PC-3 (cell line): ENCODE measurements at regions not wholly inside any gene's neighbourhood (a gene's known extent, or its start where the extent isn't known, plus 50 kb on each side); places are given as distances from the start of the nearest gene placed in this dataset.

Experiments
- EZH2 ChIP-seq: fragments of 300-600 bp; sonication (generic); IDR thresholded peaks from one replicate; pipeline ENCODE4 v1.6.1; 2017; ENCODE audit warnings: antibody characterized with exemption, mild to moderate bottlenecking, low read length; ENCODE audit not compliant: unreplicated experiment
- TF ChIP-seq, protein P1 (sequence below): fragments of 300-600 bp; sonication (generic); conservative IDR thresholded peaks from 2 replicates; pipeline ENCODE4 v1.5.1; 2017; ENCODE audit warnings: antibody characterized with exemption, low read depth, mild to moderate bottlenecking, low read length

DNA sequence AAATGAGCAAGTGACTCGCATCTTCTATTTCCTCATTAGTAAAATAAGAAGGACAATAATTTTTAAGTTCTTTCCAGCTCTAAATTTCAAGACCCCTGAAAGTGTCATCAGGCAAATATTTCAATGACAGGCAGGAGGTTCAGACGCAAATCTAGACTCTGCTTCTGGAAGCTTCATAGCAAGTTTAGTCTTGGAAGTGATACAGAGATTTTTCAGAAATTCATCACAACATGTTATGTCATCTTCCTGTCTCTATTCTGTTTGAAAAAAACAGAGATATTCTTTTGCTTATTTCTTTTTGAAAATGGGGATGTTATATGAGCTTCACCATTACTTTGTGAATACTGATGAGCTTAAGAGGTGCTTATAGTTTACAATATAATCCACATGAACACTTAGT, 74.0 kb downstream of the C3orf85 start:
- TF ChIP-seq, protein P1, sequence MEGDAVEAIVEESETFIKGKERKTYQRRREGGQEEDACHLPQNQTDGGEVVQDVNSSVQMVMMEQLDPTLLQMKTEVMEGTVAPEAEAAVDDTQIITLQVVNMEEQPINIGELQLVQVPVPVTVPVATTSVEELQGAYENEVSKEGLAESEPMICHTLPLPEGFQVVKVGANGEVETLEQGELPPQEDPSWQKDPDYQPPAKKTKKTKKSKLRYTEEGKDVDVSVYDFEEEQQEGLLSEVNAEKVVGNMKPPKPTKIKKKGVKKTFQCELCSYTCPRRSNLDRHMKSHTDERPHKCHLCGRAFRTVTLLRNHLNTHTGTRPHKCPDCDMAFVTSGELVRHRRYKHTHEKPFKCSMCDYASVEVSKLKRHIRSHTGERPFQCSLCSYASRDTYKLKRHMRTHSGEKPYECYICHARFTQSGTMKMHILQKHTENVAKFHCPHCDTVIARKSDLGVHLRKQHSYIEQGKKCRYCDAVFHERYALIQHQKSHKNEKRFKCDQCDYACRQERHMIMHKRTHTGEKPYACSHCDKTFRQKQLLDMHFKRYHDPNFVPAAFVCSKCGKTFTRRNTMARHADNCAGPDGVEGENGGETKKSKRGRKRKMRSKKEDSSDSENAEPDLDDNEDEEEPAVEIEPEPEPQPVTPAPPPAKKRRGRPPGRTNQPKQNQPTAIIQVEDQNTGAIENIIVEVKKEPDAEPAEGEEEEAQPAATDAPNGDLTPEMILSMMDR: no peak
- TF ChIP-seq EZH2: no peak
